ENCODE measurements at regions not wholly inside any gene's neighbourhood (a gene's known extent, or its start where the extent isn't known, plus 50 kb on each side); places are given as distances from the start of the nearest gene placed in this dataset.

DNA sequence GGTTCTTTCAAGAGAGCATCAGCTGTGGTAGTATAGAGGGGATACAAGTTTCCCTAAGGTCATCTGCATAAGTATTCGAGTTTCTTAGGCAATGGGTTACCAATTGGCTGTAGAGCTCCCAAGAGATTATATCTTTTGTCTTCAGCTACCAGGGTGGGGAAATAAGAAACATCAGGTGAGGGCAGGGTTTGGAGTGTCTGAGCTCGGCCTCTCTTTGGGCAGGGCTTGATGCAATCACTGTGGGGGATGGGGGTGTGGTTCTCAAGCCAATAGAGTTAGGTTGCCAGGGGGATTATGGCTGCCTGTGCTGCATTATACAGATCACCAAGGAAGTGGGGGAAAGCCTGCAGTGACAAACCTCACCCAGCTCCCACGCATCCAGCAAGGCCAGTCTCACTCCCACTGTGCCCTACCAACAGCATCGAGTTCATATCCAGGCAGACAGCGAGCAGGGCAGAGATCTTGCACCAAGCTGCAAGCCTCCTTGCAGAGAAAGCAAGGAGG is 172.1 kb upstream of the MAGEE2 start:
- Histone ChIP-seq H3K4me2 (no peak overlapping the region), H3K36me3 (ENCODE audit: insufficient read depth) (no peaks in the 10 kb centered on the region), H3K79me2 (replicated peaks; ENCODE audit: insufficient read depth) (no peaks in the 10 kb centered on the region), H3K4me3 (no peak overlapping the region), H3K27ac (ENCODE audit: low read depth) (no peak overlapping the region), H3K4me1 (ENCODE audit: insufficient read depth) (no peaks in the 10 kb centered on the region), H2AFZ (no peak overlapping the region), H4K20me1 (replicated peaks; ENCODE audit: insufficient read depth) (no peaks in the 10 kb centered on the region), H3K27me3 (ENCODE audit: insufficient read depth) (no peaks in the 10 kb centered on the region), H3K9me2 (ENCODE audit: insufficient read depth) (no peaks in the 10 kb centered on the region), H3F3A (replicated peaks; ENCODE audit: low read depth) (no peaks in the 10 kb centered on the region)
- TF ChIP-seq POLR2AphosphoS5 (IDR thresholded peaks at IDR 0.05; ENCODE audit: low read depth) (no peak), STAT1 (IDR thresholded peaks at IDR 0.05; ENCODE audit: unreplicated experiment) (no peak), NANOG (IDR thresholded peaks at IDR 0.05; ENCODE audit: borderline replicate concordance) (no peak), EZH2phosphoT487 (IDR thresholded peaks at IDR 0.05; ENCODE audit: unreplicated experiment) (no peak), ZNF114 (CRISPR knock-in tag; IDR thresholded peaks at IDR 0.05) (no peak), EZH2 (IDR thresholded peaks at IDR 0.05; ENCODE audit: low read depth, unreplicated experiment) (no peak), ZNF331 (CRISPR knock-in tag; IDR thresholded peaks at IDR 0.05; ENCODE audit: low read depth) (no peak), CREB1 (CRISPR knock-in tag; IDR thresholded peaks at IDR 0.05; ENCODE audit: low read depth) (no peak), JUNB (IDR thresholded peaks at IDR 0.05; ENCODE audit: unreplicated experiment) (no peak)
- TF ChIP-seq, protein P1, sequence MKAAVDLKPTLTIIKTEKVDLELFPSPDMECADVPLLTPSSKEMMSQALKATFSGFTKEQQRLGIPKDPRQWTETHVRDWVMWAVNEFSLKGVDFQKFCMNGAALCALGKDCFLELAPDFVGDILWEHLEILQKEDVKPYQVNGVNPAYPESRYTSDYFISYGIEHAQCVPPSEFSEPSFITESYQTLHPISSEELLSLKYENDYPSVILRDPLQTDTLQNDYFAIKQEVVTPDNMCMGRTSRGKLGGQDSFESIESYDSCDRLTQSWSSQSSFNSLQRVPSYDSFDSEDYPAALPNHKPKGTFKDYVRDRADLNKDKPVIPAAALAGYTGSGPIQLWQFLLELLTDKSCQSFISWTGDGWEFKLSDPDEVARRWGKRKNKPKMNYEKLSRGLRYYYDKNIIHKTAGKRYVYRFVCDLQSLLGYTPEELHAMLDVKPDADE (IDR thresholded peaks at IDR 0.05): no peak
- TF ChIP-seq, protein P2, sequence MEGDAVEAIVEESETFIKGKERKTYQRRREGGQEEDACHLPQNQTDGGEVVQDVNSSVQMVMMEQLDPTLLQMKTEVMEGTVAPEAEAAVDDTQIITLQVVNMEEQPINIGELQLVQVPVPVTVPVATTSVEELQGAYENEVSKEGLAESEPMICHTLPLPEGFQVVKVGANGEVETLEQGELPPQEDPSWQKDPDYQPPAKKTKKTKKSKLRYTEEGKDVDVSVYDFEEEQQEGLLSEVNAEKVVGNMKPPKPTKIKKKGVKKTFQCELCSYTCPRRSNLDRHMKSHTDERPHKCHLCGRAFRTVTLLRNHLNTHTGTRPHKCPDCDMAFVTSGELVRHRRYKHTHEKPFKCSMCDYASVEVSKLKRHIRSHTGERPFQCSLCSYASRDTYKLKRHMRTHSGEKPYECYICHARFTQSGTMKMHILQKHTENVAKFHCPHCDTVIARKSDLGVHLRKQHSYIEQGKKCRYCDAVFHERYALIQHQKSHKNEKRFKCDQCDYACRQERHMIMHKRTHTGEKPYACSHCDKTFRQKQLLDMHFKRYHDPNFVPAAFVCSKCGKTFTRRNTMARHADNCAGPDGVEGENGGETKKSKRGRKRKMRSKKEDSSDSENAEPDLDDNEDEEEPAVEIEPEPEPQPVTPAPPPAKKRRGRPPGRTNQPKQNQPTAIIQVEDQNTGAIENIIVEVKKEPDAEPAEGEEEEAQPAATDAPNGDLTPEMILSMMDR (conservative IDR thresholded peaks at IDR 0.05; ENCODE audit: low read depth in 2 of 2): no peak
- TF ChIP-seq, protein P3, sequence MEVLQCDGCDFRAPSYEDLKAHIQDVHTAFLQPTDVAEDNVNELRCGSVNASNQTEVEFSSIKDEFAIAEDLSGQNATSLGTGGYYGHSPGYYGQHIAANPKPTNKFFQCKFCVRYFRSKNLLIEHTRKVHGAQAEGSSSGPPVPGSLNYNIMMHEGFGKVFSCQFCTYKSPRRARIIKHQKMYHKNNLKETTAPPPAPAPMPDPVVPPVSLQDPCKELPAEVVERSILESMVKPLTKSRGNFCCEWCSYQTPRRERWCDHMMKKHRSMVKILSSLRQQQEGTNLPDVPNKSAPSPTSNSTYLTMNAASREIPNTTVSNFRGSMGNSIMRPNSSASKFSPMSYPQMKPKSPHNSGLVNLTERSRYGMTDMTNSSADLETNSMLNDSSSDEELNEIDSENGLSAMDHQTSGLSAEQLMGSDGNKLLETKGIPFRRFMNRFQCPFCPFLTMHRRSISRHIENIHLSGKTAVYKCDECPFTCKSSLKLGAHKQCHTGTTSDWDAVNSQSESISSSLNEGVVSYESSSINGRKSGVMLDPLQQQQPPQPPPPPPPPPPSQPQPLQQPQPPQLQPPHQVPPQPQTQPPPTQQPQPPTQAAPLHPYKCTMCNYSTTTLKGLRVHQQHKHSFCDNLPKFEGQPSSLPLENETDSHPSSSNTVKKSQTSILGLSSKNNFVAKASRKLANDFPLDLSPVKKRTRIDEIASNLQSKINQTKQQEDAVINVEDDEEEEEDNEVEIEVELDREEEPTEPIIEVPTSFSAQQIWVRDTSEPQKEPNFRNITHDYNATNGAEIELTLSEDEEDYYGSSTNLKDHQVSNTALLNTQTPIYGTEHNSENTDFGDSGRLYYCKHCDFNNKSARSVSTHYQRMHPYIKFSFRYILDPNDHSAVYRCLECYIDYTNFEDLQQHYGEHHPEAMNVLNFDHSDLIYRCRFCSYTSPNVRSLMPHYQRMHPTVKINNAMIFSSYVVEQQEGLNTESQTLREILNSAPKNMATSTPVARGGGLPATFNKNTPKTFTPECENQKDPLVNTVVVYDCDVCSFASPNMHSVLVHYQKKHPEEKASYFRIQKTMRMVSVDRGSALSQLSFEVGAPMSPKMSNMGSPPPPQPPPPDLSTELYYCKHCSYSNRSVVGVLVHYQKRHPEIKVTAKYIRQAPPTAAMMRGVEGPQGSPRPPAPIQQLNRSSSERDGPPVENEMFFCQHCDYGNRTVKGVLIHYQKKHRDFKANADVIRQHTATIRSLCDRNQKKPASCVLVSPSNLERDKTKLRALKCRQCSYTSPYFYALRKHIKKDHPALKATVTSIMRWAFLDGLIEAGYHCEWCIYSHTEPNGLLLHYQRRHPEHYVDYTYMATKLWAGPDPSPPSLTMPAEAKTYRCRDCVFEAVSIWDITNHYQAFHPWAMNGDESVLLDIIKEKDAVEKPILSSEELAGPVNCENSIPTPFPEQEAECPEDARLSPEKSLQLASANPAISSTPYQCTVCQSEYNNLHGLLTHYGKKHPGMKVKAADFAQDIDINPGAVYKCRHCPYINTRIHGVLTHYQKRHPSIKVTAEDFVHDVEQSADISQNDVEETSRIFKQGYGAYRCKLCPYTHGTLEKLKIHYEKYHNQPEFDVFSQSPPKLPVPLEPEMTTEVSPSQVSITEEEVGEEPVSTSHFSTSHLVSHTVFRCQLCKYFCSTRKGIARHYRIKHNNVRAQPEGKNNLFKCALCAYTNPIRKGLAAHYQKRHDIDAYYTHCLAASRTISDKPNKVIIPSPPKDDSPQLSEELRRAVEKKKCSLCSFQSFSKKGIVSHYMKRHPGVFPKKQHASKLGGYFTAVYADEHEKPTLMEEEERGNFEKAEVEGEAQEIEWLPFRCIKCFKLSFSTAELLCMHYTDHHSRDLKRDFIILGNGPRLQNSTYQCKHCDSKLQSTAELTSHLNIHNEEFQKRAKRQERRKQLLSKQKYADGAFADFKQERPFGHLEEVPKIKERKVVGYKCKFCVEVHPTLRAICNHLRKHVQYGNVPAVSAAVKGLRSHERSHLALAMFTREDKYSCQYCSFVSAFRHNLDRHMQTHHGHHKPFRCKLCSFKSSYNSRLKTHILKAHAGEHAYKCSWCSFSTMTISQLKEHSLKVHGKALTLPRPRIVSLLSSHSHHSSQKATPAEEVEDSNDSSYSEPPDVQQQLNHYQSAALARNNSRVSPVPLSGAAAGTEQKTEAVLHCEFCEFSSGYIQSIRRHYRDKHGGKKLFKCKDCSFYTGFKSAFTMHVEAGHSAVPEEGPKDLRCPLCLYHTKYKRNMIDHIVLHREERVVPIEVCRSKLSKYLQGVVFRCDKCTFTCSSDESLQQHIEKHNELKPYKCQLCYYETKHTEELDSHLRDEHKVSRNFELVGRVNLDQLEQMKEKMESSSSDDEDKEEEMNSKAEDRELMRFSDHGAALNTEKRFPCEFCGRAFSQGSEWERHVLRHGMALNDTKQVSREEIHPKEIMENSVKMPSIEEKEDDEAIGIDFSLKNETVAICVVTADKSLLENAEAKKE (CRISPR knock-in tag; IDR thresholded peaks at IDR 0.05): no peak
- TF ChIP-seq, protein P4, sequence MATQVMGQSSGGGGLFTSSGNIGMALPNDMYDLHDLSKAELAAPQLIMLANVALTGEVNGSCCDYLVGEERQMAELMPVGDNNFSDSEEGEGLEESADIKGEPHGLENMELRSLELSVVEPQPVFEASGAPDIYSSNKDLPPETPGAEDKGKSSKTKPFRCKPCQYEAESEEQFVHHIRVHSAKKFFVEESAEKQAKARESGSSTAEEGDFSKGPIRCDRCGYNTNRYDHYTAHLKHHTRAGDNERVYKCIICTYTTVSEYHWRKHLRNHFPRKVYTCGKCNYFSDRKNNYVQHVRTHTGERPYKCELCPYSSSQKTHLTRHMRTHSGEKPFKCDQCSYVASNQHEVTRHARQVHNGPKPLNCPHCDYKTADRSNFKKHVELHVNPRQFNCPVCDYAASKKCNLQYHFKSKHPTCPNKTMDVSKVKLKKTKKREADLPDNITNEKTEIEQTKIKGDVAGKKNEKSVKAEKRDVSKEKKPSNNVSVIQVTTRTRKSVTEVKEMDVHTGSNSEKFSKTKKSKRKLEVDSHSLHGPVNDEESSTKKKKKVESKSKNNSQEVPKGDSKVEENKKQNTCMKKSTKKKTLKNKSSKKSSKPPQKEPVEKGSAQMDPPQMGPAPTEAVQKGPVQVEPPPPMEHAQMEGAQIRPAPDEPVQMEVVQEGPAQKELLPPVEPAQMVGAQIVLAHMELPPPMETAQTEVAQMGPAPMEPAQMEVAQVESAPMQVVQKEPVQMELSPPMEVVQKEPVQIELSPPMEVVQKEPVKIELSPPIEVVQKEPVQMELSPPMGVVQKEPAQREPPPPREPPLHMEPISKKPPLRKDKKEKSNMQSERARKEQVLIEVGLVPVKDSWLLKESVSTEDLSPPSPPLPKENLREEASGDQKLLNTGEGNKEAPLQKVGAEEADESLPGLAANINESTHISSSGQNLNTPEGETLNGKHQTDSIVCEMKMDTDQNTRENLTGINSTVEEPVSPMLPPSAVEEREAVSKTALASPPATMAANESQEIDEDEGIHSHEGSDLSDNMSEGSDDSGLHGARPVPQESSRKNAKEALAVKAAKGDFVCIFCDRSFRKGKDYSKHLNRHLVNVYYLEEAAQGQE (IDR thresholded peaks at IDR 0.05; ENCODE audit: unreplicated experiment): no peak
- Mint-ChIP-seq H3K27me3 (ENCODE audit: insufficient read depth, low read depth, poor library complexity) (no peaks in the 10 kb centered on the region), H3K36me3 (ENCODE audit: low read depth) (peaks cover 3% of the 10 kb centered on the region; the same call in 2 of the 3 replicates), H3K4me3 (no peak overlapping the region), H3K4me1 (no peaks in the 10 kb centered on the region; the same call in 2 of the 3 replicates), H3K9me3 (peaks cover 6% of the 10 kb centered on the region; the same call in 1 of the 3 replicates), H3K27ac (no peak overlapping the region)
- DNase-seq (ENCODE audit: low spot score) (peak; percentile 4), ATAC-seq (no peak)

Data from GM23338 (cell line).